Cardiac muscle cell (in vitro differentiated cells and primary cell): ENCODE measurements at regions not wholly inside any gene's neighbourhood (a gene's known extent, or its start where the extent isn't known, plus 50 kb on each side); places are given as distances from the start of the nearest gene placed in this dataset.

Experiments
- DNase-seq, 2 donors: peaks; one replicate each; pipeline versions ENCODE4 v3.0.0 to v3.0.0-alpha.2; 2010 to 2017; ENCODE audit warnings: low read depth in 1 of 2, low spot score in 1 of 2
- H3K27ac ChIP-seq: fragments of 200-600 bp; sonication (generic); 2 replicates; pipeline ENCODE4 v1.5.1; 2016
- H3K27me3 ChIP-seq: fragments of 200-600 bp; sonication (generic); 2 replicates; pipeline ENCODE4 v1.6.0; 2016; ENCODE audit warnings: control low read depth
- H3K36me3 ChIP-seq: fragments of 200-600 bp; sonication (generic); 2 replicates; pipeline ENCODE4 v1.5.1; 2016; ENCODE audit warnings: control low read depth
- H3K4me1 ChIP-seq: fragments of 200-600 bp; sonication (generic); 2 replicates; pipeline ENCODE4 v1.8.1; 2017; ENCODE audit warnings: low read depth, mild to moderate bottlenecking, mixed run types
- H3K4me3 ChIP-seq: fragments of 200-600 bp; sonication (generic); 2 replicates; pipeline ENCODE4 v1.5.1; 2016; ENCODE audit warnings: mild to moderate bottlenecking
- H3K9me3 ChIP-seq: fragments of 200-600 bp; sonication (generic); 2 replicates; pipeline ENCODE4 v1.5.1; 2017; ENCODE audit warnings: low read depth, mild to moderate bottlenecking, control low read depth
- TF ChIP-seq, protein P1 (sequence below): IDR thresholded peaks from 2 replicates; pipeline ENCODE4 v1.5.1; 2012; ENCODE audit warnings: low read depth, mild to moderate bottlenecking, low read length

DNA sequence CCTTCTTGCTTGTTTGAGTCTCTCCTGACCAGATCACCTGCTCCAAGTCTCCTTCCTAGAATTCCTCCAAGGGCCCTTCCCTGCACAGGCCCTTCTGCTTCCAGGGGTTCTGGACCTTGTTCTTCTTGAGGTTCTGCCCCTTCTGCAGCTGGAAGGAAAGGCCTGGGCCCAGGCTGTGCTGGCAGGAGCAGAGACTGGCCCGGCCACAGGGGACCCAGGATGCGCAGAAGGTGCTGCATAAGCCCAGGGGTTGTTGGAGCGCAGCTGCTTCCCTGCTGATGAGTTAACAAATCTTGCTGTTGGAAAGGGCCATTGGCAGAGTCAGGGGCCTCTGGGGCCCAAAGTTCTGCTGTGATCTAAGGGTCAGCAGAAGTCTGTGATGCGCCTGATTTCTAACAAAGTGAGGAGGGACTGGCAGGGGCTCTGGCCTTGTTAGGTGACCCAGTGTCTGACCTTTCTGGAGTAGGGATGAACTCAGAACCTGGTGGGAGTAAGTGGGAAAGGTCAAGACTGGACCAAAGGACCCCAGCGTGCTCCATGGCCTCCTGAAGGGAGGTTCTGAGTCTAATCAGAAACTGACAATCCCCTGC is 509.8 kb downstream of the PTPRU start:
- Histone ChIP-seq H3K9me3 (no peaks in the 10 kb centered on the region), H3K4me1 (no peaks in the 10 kb centered on the region), H3K27ac (no peak overlapping the region), H3K4me3 (no peak overlapping the region), H3K27me3 (peaks cover 10% of the 10 kb centered on the region), H3K36me3 (no peaks in the 10 kb centered on the region)
- TF ChIP-seq, protein P1, sequence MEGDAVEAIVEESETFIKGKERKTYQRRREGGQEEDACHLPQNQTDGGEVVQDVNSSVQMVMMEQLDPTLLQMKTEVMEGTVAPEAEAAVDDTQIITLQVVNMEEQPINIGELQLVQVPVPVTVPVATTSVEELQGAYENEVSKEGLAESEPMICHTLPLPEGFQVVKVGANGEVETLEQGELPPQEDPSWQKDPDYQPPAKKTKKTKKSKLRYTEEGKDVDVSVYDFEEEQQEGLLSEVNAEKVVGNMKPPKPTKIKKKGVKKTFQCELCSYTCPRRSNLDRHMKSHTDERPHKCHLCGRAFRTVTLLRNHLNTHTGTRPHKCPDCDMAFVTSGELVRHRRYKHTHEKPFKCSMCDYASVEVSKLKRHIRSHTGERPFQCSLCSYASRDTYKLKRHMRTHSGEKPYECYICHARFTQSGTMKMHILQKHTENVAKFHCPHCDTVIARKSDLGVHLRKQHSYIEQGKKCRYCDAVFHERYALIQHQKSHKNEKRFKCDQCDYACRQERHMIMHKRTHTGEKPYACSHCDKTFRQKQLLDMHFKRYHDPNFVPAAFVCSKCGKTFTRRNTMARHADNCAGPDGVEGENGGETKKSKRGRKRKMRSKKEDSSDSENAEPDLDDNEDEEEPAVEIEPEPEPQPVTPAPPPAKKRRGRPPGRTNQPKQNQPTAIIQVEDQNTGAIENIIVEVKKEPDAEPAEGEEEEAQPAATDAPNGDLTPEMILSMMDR: no peak
- DNase-seq: no peak

DNA sequence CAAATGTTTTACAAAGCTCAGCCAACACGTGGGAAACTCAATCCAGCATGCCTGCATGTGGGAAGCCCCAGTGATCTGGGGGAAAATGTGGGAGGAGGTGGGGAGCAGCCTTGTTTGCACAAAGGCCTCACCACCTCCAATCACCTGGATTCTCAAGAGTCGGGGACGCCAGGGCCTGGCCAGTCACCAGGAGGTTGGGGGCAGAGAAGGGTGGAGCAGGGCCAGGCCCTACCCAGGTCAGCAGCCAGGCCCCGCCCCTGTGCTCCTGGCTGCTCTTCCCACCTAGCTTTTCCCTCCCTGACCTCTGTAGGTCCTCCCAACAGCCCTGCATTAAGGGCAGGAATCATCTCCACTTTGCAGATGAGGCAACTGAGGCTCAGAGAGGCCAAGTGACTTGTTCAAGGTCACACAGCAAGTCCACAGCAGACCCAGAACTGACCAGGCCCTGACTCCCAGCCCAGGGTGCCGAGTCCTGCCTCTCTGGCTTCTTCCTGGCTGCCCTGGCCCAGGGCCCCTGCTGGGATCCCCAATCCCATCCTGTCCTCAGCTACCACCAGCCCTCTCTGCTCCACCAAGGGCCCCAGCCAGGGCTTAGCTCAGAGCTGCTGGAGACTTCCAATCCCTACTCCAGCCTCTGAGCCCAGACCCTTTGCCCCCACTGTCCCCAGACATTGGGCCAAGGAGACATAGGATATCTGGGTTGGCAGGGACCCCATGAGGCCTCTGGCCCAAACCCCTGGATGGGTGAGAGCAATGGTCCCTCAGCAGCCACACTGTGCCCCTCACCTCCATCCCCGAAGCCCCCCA is 508.6 kb downstream of the PTPRU start:
- TF ChIP-seq, protein P1: no peak
- H3K27ac ChIP-seq: no peak overlapping the region
- no peak for DNase-seq
- no peaks in the 10 kb centered on the region for H3K9me3 ChIP-seq
- no peak overlapping the region for H3K4me3 ChIP-seq
- peaks cover 14% of the 10 kb centered on the region for H3K27me3 ChIP-seq
- no peaks in the 10 kb centered on the region for H3K4me1 ChIP-seq
- H3K36me3 ChIP-seq: no peaks in the 10 kb centered on the region

DNA sequence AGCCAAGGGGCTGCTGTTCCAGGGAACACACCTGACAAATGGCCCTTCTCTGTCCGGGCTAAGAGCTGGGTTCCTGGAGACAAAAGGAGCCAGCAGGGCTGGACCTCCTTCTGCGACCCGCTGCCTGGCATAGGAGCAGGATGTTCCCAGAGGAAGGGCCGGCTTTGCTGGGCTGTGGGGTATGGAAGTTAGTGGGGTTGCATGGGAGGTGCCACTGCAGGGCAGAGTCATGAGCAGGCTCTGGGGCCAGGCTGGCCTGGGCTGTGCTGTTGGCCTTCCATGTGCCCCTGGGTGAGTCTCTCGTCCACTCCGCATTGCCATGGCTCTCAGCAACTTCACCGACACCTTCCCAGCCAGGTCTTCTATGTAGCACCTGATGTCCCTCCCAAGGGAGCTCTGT is 507.6 kb downstream of the PTPRU start:
- Histone ChIP-seq H3K27ac (no peak overlapping the region), H3K36me3 (no peaks in the 10 kb centered on the region), H3K4me1 (no peaks in the 10 kb centered on the region), H3K9me3 (no peaks in the 10 kb centered on the region), H3K4me3 (no peak overlapping the region), H3K27me3 (peaks cover 14% of the 10 kb centered on the region)
- no peak for DNase-seq
- TF ChIP-seq, protein P1: no peak

- Histone ChIP-seq H3K27ac (no peak overlapping the region), H3K4me1 (no peaks in the 10 kb centered on the region), H3K9me3 (no peaks in the 10 kb centered on the region), H3K36me3 (no peaks in the 10 kb centered on the region), H3K27me3 (peaks cover 14% of the 10 kb centered on the region), H3K4me3 (no peak overlapping the region)
- no peak for DNase-seq
- TF ChIP-seq, protein P1: no peak
Observed at GRCh38 chr1:29743264-29743663, 506.9 kb downstream of the PTPRU start.

- H3K4me1 ChIP-seq: no peaks in the 10 kb centered on the region
- no peak overlapping the region for H3K27ac ChIP-seq
- H3K4me3 ChIP-seq: no peak overlapping the region
- TF ChIP-seq, protein P1: no peak
- no peak for DNase-seq
- no peaks in the 10 kb centered on the region for H3K36me3 ChIP-seq
- no peaks in the 10 kb centered on the region for H3K9me3 ChIP-seq
- peaks cover 14% of the 10 kb centered on the region for H3K27me3 ChIP-seq
Observed at GRCh38 chr1:29739176-29739575, 502.9 kb downstream of the PTPRU start.
